Astrocyte (in vitro differentiated cells and primary cell): ENCODE measurements at regions not wholly inside any gene's neighbourhood (a gene's known extent, or its start where the extent isn't known, plus 50 kb on each side); places are given as distances from the start of the nearest gene placed in this dataset.

ENCODE experiments used
- DNase-seq: peaks from one replicate; pipeline ENCODE4 v3.0.0-alpha.2; 2010; ENCODE audit warnings: low read depth
- FAIRE-seq: peaks from 2 replicates; lab custom pipeline; 2011; peaks lifted over from hg19 to GRCh38; lab: Jason Lieb, UNC
- H2AFZ ChIP-seq: 2 replicates; pipeline ENCODE4 v1.6.0; 2012; ENCODE audit warnings: low read depth, low read length, inconsistent platforms
- H3K27ac ChIP-seq: 2 replicates; pipeline ENCODE4 v1.5.1; 2011; ENCODE audit warnings: low read depth, low read length, inconsistent platforms
- H3K27me3 ChIP-seq: 2 replicates; pipeline ENCODE4 v1.6.0; 2011; ENCODE audit warnings: low read length, inconsistent platforms; ENCODE audit not compliant: insufficient read depth
- H3K36me3 ChIP-seq: 2 replicates; pipeline ENCODE4 v1.5.1; 2011; ENCODE audit warnings: low read length, inconsistent platforms; ENCODE audit not compliant: insufficient read depth
- H3K4me1 ChIP-seq: 2 replicates; pipeline ENCODE4 v1.5.1; 2011; ENCODE audit warnings: low read length, inconsistent platforms; ENCODE audit not compliant: insufficient read depth
- H3K4me2 ChIP-seq: 2 replicates; pipeline ENCODE4 v1.6.0; 2012; ENCODE audit warnings: low read length, inconsistent platforms
- H3K4me3 ChIP-seq: 2 replicates; pipeline ENCODE4 v1.5.1; 2011; ENCODE audit warnings: low read depth, mild to moderate bottlenecking, low read length, inconsistent platforms; ENCODE audit not compliant: insufficient read depth
- H3K79me2 ChIP-seq: 2 replicates; pipeline ENCODE4 v1.6.0; 2012; ENCODE audit warnings: mild to moderate bottlenecking, low read length, inconsistent platforms; ENCODE audit not compliant: insufficient read depth
- H3K9ac ChIP-seq: 2 replicates; pipeline ENCODE4 v1.6.0; 2012; ENCODE audit warnings: mild to moderate bottlenecking, low read length, inconsistent platforms
- H3K9me3 ChIP-seq: 2 replicates; pipeline ENCODE4 v1.5.1; 2012; ENCODE audit warnings: low read depth, mild to moderate bottlenecking, low read length, inconsistent platforms; ENCODE audit not compliant: insufficient read depth
- H4K20me1 ChIP-seq: 2 replicates; pipeline ENCODE4 v1.6.0; 2012; ENCODE audit warnings: low read length, inconsistent platforms; ENCODE audit not compliant: insufficient read depth
- H3K27ac Mint-ChIP-seq: one replicate; pipeline ENCODE4 v1.8.0; 2021; ENCODE audit warnings: mild to moderate bottlenecking, mixed read lengths; ENCODE audit not compliant: unreplicated experiment
- H3K27me3 Mint-ChIP-seq: one replicate; pipeline ENCODE4 v1.8.0; 2021; ENCODE audit warnings: low read depth, mixed read lengths; ENCODE audit not compliant: unreplicated experiment
- H3K36me3 Mint-ChIP-seq: one replicate; pipeline ENCODE4 v1.8.0; 2021; ENCODE audit warnings: low read depth, mixed read lengths; ENCODE audit not compliant: unreplicated experiment
- H3K4me1 Mint-ChIP-seq: one replicate; pipeline ENCODE4 v1.8.0; 2021; ENCODE audit warnings: low read depth, mixed read lengths; ENCODE audit not compliant: unreplicated experiment
- H3K4me3 Mint-ChIP-seq: one replicate; pipeline ENCODE4 v1.8.0; 2021; ENCODE audit warnings: mild to moderate bottlenecking, moderate library complexity, mixed read lengths; ENCODE audit not compliant: unreplicated experiment
- H3K9me3 Mint-ChIP-seq: one replicate; pipeline ENCODE4 v1.8.0; 2021; ENCODE audit warnings: mild to moderate bottlenecking, mixed read lengths; ENCODE audit not compliant: unreplicated experiment
- EZH2 ChIP-seq: IDR thresholded peaks from 2 replicates; pipeline ENCODE4 v1.6.1; 2012; ENCODE audit warnings: mild to moderate bottlenecking, low read length, inconsistent platforms; ENCODE audit not compliant: insufficient read depth
- TF ChIP-seq, protein P1 (sequence below): IDR thresholded peaks from 2 replicates; pipeline ENCODE4 v1.5.1; 2011; ENCODE audit warnings: low read depth, mild to moderate bottlenecking, inconsistent platforms, low read length, moderate library complexity; ENCODE audit not compliant: insufficient read depth

DNA sequence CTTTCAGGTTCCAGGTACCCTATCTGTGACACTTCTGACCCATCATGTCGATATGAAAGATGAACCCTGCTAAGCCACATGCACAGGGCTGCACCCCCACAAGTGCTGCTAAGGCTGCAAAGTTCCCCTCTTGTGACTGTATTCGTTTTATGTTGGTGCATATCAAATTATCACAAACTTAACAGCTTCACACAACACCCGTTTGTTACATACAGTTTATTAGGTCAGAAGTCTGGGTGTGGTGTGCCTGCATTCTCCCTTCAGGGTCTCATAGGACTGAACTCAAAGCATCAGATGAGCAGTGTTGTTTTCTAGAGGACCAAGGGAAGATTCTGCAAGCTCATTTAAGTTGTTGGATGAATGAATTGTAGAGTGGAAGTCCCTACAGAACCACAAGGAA is 199.4 kb downstream of the ANAPC1 start:
- Histone ChIP-seq H3K27ac (no peak overlapping the region), H3K4me3 (no peak overlapping the region), H3K4me1 (no peaks in the 10 kb centered on the region), H2AFZ (no peak overlapping the region), H4K20me1 (no peaks in the 10 kb centered on the region), H3K27me3 (peaks cover 8% of the 10 kb centered on the region), H3K79me2 (no peaks in the 10 kb centered on the region), H3K4me2 (no peak overlapping the region), H3K36me3 (no peaks in the 10 kb centered on the region), H3K9me3 (peaks cover 2% of the 10 kb centered on the region), H3K9ac (no peak overlapping the region)
- Mint-ChIP-seq H3K4me3 (no peak overlapping the region), H3K27ac (no peak overlapping the region), H3K9me3 (peaks cover 1% of the 10 kb centered on the region), H3K27me3 (peaks cover 12% of the 10 kb centered on the region), H3K36me3 (no peaks in the 10 kb centered on the region), H3K4me1 (no peaks in the 10 kb centered on the region)
- no peak for TF ChIP-seq EZH2
- TF ChIP-seq, protein P1, sequence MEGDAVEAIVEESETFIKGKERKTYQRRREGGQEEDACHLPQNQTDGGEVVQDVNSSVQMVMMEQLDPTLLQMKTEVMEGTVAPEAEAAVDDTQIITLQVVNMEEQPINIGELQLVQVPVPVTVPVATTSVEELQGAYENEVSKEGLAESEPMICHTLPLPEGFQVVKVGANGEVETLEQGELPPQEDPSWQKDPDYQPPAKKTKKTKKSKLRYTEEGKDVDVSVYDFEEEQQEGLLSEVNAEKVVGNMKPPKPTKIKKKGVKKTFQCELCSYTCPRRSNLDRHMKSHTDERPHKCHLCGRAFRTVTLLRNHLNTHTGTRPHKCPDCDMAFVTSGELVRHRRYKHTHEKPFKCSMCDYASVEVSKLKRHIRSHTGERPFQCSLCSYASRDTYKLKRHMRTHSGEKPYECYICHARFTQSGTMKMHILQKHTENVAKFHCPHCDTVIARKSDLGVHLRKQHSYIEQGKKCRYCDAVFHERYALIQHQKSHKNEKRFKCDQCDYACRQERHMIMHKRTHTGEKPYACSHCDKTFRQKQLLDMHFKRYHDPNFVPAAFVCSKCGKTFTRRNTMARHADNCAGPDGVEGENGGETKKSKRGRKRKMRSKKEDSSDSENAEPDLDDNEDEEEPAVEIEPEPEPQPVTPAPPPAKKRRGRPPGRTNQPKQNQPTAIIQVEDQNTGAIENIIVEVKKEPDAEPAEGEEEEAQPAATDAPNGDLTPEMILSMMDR: no peak
- DNase-seq: no peak
- FAIRE-seq: no peak

DNA sequence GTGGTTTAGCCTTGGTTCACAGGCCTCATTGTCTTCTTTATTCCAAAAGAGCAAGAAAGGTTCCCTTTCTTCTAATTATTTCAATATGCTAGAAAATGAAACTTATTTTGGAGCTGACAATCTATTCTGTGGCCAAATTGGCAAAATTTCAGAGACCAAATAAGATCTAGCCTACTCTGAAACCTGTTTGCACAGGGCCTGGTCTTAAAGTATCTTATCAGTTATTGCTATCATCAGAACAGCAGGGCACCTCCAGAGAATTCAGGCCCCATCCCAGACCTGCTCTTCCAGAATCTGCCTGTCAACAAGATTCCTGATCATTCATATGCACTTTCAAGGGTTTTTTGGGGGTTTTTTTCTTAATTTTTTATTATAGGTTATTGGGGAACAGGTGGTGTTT is 198.7 kb downstream of the ANAPC1 start:
- H3K9ac ChIP-seq: no peak overlapping the region
- H3K36me3 ChIP-seq: no peaks in the 10 kb centered on the region
- Mint-ChIP-seq H3K27me3 (peaks cover 13% of the 10 kb centered on the region), H3K27ac (no peak overlapping the region), H3K4me3 (no peak overlapping the region), H3K36me3 (no peaks in the 10 kb centered on the region), H3K4me1 (no peaks in the 10 kb centered on the region), H3K9me3 (peaks cover 1% of the 10 kb centered on the region)
- H3K4me3 ChIP-seq: no peak overlapping the region
- peaks cover 2% of the 10 kb centered on the region for H3K9me3 ChIP-seq
- H3K27ac ChIP-seq: no peak overlapping the region
- no peak overlapping the region for H2AFZ ChIP-seq
- H3K27me3 ChIP-seq: peaks cover 8% of the 10 kb centered on the region
- no peak for FAIRE-seq
- TF ChIP-seq EZH2: no peak
- TF ChIP-seq, protein P1: no peak
- no peak for DNase-seq
- no peaks in the 10 kb centered on the region for H3K4me1 ChIP-seq
- H3K4me2 ChIP-seq: no peak overlapping the region
- no peaks in the 10 kb centered on the region for H3K79me2 ChIP-seq
- H4K20me1 ChIP-seq: no peaks in the 10 kb centered on the region

DNA sequence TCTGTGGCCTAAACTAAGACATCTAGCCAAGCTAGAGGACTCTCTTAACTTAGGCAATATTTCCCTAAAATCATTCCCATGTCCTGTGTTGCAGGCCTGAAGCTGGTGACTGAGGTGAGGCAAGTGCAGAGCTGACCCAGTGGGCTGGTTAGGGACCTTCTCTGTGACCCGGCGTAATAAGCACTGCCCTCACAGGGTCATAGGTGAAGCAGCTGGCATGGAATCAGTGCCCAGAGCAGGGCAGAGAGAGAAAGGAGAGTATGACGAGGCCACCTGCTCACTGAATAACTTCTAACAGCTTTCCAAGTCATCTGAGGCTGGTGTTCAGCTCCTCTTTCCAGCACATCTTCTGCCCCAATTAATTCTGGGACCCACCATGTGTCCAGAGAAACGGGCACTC is 197.0 kb downstream of the ANAPC1 start:
- peaks cover 12% of the 10 kb centered on the region for H3K27me3 Mint-ChIP-seq
- H3K9ac ChIP-seq: no peak overlapping the region
- H3K4me1 ChIP-seq: no peaks in the 10 kb centered on the region
- peaks cover 4% of the 10 kb centered on the region for H3K9me3 Mint-ChIP-seq
- TF ChIP-seq EZH2: no peak
- TF ChIP-seq, protein P1: no peak
- H3K79me2 ChIP-seq: no peaks in the 10 kb centered on the region
- no peak overlapping the region for H3K4me2 ChIP-seq
- FAIRE-seq (no peak), DNase-seq (no peak)
- no peaks in the 10 kb centered on the region for H3K9me3 ChIP-seq
- H3K27me3 ChIP-seq: peaks cover 4% of the 10 kb centered on the region
- no peak overlapping the region for H3K27ac Mint-ChIP-seq
- H3K4me3 Mint-ChIP-seq: no peak overlapping the region
- no peaks in the 10 kb centered on the region for H3K36me3 ChIP-seq
- no peak overlapping the region for H2AFZ ChIP-seq
- no peak overlapping the region for H3K27ac ChIP-seq
- H4K20me1 ChIP-seq: no peaks in the 10 kb centered on the region
- H3K36me3 Mint-ChIP-seq: no peaks in the 10 kb centered on the region
- H3K4me1 Mint-ChIP-seq: no peaks in the 10 kb centered on the region
- no peak overlapping the region for H3K4me3 ChIP-seq
